HG03571 (cell line): ENCODE measurements at regions not wholly inside any gene's neighbourhood (a gene's known extent, or its start where the extent isn't known, plus 50 kb on each side); places are given as distances from the start of the nearest gene placed in this dataset.
A peak's percentile ranks its signal among the peaks of the same experiment; 100 is the strongest.

Source experiments
- ATAC-seq: cut with Tn5 transposase; IDR thresholded peaks from one replicate; pipeline ENCODE4 v1.9.1; 2021; ENCODE audit not compliant: unreplicated experiment

DNA sequence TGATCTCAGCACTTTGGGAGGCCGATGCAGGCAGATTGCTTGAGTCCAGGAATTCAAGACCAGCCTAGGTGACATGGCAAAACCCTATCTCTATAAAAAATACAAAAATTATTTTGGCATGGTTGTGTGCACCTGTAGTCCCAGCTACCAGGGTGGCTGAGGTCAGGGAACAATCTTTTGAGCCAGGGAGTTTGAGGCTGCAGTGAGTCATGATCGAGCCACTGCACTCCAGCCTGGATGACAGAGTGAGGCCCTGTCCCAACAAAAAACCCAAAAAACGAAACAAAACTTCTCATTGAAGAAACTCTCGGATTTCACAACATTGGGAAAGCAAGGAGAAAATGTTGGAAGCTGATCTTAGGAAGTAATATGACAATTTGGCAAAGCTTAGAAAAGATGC, 317.3 kb upstream of the MGAT5 start:
- no peak for ATAC-seq

DNA sequence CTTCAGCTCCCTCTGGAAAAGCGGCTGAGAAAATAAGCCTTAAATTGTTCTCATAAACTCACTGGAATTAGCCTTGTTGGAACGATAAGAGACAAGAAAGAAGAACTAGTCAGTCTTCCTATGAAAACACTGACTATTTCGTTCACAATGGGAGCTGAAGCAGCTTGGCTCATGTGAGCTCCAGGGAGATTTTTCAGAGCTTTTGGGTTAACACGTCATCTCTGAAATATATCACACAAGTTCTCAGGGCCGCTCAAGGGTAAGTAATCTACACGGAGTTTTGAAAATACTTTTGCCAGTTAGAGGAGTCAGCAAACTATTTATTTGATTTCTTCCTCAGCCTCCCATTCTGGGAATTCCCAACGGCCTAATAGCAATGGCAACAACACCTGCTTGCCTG, 316.2 kb upstream of the MGAT5 start:
- ATAC-seq: no peak

DNA sequence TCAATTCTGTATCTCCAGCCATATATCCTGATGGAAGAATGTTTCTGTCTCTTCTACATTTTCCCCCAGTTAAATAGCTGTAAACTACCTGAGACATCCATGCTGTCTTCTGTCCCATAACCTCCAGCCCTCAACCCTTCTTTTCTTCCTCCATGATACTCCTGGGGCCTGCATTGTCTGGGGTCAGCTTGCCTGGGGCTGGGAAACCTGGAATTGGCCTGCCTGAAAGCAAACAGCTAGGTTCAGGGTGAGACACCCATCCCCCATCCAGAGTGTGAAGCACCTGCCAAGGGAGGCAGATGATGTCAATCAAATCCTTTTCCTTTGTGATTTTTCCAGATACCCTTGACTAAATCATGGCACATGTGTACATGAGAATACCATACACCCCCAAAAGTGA, 313.7 kb upstream of the MGAT5 start:
- ATAC-seq: no peak

DNA sequence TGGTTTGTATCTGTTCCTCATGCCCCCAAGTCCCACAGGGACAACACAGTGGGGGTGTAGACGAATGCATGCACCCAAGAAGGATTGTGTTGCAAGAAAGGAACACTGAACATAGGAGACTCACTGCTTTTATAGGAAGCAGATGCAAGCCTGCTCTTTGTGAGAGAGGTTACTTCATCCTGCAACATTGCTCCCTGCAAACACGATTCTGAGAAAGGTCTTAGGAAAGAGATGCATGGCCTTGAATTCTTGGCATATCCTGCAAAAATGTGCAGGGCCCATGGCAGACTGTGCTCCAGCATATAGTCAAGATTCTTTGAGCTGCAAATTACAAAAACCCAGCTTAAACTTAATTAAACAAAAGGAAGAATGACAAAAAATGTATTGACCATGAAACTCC, 312.2 kb upstream of the MGAT5 start:
- no peak for ATAC-seq

DNA sequence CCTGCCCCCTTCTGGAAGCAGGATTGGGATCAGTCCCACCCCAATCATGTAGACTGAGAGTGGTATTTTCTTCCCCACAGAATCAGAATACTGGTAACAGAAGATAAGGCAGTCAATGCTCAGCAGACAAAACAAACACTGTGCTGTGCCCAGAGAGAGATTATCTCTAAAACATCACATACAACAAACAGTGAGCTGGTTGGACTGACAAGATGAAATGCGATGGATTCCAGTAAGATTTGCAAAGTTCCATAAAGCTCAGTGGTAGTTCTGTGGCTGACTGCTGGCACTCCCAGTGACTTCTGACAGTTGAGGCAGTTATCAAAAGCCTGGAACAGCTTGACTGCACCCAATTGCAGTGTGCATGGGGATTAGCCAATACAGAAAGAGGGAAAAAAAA, 311.5 kb upstream of the MGAT5 start:
- ATAC-seq: no peak

DNA sequence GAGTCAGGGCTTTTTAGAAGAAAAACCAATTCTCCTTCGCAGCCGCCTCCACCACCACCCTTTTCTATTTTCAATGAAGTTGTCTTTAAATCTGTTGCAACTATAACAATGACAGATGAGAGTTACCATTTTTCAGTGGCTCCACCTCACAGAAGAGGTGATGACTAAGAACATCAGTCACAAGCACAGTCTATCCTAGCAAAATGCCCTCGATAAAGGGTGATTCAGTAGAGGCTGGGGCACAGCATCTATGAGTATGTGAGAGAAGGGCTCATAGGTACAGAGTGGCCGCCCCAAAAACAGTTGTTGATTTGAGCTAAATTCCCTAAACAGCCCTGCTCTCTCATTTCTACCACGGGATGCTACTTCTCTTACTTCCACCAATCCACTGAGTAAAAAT, 310.8 kb upstream of the MGAT5 start:
- ATAC-seq: no peak

DNA sequence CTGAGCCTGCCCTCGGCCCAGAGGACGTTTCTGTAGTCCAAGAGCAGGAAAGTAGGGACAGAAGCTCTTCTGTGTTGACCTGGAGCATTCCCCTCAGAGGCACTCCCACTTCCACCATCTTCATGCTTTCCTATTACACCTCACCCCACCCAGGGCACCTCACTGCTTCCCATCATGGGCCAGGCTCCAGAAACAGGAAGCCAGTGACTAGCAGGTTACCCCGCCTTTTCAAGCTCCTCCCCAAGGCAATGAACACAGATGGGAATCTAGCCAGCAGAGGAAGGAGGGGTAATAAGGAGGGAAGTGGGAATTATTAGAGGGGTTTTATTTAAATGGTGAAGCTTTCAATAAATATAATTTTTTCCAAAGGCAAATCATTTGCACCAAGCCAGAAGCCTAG, 308.8 kb upstream of the MGAT5 start:
- ATAC-seq: no peak

DNA sequence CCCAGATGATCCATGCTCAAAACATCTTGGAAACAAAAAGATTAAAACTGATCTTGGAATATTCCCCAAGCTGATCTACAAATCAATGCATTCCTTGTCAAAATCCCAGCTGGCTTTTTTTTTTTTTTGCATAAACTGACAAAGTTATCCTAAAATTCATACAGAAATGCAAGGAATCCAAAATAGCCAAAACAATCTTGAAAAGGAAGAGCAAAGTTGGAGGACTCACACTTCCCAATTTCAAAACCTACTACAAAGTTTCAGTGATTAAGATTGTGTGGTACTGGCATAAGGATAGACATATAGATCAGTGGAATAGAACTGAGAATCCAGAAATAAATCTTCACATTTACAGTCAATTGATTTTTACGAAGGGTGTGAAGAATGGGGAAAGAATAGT, 306.8 kb upstream of the MGAT5 start:
- no peak for ATAC-seq

DNA sequence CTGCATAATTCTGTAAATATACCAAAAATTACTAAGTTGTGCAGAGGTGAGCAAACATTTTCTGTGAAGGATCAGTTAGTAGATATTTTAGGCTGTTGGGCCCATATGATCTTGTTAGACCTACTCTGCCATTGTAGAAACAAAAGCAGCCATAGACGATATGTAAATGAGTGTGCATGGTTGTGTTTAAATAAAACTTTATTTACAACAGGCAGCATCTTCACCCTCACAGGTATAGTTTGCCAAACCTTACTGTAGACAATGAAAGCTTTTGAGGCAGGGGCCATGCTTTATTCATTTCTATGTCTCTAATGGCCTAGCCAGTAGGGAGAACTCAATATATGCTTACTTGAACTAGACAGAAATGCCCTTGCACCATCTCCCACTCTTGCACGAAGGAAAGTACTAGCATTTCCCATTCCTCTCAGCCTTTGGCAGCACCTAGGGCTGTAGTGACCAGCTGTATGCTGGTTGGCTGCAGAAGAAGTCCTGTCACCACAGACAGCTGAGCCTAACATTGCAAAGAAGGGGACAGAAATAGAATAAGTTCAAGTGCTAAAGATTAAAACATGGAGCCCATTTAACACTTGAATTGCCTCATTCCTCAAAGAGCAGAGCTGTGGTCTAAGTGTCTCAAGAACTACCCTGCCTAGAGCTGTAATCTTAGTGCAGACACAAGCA, 305.1 kb upstream of the MGAT5 start:
- ATAC-seq: no peak

DNA sequence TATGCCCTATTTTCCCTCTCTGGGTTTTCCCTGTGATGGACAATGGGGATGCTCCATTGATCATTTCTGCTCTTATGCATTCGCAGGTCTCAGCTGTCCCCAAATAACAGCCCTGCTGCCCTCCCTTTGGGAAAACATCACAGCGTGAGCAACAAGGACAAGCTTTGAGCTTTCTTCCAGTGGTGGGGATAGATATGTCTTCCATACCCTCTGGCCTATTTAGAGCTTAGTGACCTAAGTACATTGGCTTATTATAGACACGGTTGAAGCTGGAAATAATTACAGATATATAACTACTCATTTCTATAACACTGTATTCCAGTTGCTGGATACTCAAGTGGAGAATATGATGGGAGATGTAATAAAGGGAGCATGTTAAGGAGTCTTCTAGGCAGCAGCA, 304.3 kb upstream of the MGAT5 start:
- no peak for ATAC-seq

DNA sequence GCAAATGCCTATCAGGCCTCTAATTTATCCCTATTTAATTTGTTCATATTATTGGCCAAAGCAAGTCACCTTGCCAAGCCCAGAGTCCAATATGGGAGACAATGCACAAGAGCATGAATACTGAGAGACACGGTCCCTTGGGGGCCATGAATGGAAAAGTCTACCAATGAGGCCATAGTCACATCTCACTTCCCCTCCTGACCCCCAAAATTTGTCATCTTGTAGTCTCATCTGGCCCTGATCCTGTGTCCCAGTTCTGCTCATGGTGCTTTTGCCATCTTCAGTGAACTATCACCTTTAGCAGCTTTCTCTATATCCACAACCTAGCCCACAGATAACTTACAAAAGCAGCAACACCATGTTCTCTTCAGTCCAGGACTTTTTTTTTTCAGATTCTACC, 302.7 kb upstream of the MGAT5 start:
- no peak for ATAC-seq

DNA sequence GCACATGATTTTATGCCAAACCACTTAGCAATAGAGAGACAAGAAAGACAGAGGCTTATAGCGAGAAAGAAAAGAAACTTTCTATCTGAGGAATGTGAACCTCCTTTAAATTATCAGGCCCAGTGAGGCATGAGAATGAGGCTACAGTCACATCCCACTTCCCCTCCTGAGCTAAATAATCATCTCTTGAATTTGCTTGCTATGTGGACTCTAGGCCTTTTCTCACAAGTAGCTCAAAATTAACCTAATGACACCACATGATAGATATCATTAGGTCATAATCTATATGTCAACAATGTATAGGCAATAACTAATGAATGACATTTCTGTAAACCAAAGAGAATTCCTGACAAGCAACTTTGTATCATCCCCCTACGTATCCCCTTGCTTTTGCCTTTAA, 301.5 kb upstream of the MGAT5 start:
- peak; percentile 45 for ATAC-seq

DNA sequence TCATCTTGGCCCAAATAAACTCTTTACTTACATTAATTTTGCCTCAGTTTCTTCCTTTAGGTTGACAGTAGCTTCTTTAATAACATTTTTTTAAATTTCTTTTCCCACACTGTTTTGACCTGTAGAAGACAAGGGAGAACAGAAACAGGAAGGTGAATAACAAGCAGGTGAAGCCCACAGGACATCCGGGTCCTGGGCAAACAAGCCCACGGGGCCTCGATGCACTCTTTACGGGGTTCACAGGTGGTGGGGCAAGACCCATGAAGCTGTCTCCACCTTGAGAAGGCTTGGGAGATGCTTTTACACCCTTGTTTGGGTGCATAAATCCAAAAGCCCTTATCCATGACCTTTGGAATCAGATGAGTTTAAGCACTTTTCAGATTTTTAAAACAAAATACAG, 301.0 kb upstream of the MGAT5 start:
- peak; percentile 1 for ATAC-seq

DNA sequence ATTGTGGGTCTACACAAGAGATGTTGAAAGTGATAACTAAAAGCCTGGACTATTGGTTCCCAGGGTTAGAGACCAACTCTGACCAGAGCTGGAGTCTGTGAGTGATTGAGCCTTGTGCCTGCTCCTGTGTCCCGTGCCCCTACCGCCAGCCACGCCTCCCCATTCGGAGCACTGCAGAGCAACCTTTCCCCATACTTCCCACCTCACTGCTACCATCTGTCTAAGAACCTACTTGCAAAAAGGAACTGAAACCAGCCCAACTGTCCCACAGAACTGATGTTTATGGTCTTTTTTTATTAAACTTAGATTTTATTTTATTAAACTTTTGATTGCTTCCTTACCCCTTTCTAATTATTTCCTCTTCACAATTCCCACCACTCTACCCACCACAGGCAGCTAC, 300.3 kb upstream of the MGAT5 start:
- peak; percentile 69 for ATAC-seq

DNA sequence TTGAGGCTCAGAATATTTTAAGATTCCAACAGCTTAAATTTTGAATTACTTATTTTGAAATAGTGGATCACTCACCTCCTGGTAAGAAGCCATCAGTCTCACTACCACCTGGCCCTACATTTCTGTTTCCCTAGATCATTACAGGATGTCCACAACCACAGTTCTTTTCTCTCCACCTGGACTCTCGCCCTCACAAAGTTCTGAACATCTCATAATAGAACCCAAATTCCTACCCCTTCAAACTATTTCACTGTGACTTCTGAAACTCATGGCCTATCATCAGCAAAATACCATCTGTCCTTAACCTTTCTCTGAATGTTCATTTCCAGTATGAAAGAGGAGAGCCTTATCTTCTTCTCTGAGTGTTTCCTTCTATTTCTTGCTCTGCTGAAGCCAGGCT, 299.2 kb upstream of the MGAT5 start:
- no peak for ATAC-seq

DNA sequence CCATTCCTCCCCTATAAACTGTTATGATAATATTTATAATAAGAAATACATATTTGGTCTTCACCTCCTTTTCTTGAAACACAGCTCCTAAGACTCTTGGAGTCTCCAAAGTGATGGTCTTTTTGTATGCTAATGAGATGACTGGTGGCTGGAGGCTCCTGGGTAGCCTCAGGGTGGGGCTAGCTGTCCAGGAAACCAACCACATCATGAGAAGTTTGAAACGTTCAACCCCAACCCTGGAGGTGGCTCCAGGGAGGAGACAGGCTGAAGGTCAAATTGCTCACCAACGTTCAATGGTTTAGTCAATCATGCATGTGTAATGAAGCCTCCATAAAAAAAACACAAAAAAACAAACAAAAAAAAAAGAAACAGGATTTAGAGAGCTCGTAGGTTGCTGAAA, 298.7 kb upstream of the MGAT5 start:
- no peak for ATAC-seq

DNA sequence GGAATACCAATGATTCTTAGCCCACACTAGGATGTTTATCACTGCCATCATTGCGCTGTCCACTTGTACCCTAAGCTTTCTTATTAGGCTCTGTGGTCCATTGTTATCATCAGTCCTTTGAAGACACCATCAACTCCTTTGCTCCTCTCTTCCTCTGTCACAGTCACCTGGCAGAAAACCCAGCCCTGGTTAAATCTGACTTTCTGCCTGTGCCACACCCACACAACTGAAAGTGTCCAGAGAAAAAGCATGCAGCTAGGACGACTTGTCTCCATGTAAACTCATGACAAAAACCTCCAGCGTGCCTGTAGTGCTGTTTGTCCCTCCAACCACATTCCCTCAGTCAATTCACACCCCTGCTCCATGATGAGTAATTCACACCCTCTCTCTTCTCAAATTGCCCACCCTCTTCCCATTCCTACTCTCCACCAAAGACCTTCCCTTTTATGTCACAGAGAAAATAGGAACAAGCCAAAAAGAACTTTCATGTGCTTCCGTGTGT, 297.4 kb upstream of the MGAT5 start:
- no peak for ATAC-seq

DNA sequence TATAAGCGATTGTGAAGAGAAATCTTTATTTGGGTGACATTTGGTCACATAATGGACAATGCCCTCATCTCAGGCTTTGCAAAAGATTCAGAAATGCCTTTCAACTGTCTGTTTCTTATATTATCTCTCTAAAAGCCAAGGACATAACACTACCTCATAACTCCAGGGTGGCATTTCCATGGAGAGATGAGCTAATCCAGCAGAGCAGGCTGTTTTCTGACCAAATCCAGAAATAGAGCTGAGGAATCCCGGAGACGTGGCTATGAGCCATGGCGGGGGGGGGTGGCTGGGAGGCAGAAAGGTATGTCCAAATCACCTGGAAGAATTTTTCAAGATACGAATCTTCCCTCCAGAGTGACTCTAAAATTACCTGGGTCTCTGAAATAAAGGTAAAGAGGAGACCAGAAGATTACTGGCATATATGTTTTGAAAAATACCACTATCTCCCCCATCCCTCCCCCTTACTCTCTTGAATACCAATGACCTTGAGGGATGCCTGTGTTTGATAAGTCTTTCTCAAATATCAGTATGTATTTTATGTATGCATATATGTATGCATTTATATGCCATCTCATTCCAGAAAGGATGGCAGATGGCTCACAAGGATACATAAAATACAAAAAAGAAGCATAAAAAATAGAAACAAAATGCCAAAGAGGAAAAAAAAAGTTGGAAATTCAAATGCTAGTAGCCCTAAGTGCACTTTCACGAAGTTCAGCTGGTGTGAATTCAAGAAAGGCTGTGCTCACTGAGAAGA, 296.0 kb upstream of the MGAT5 start:
- ATAC-seq: no peak

DNA sequence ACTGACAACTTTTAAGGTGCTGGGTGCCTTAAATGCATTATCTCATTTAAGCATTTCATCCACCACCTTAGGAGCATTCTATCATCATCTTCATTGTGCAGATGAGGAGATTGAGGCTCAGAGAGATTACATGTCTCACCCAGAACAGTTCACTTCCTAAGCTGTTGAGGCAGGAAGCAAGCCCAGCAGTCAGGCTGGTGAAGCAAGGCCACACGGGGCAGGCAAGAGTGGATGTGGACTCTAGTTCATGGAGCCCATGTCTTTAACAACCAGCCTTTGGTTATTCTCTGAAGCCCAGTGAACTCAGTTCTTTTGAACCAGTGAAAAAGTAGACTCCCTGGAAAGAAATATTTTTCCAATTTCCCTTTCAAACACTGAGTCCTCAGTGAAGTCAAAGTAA, 294.8 kb upstream of the MGAT5 start:
- ATAC-seq: no peak

DNA sequence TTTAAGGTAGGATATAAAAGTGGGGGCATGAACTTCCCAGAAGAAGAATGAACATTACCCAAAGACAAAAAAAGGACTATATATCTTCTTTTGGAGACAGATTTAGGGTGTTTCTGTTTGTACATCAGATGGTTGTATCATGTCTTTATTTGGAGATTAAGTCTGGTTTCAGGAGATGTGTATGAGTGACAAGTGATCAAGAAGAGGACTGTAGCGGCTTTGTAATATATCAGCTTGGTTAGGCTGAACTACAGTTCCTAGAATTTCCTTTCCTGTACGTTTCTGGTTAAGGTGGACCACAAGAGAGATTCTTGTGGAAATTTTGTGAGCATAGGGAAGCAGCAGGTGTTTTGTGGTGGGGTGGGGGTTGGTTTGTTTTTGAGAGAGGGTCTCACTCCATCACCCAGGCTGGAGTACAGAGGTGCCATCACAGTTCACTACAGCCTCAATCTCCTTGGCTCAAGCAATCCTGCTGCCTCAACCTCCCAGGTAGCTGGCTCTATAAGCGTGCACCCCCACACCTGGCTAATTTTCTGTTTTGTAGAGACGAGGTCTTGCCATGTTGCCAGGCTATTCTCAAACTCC, 287.1 kb upstream of the MGAT5 start:
- no peak for ATAC-seq

DNA sequence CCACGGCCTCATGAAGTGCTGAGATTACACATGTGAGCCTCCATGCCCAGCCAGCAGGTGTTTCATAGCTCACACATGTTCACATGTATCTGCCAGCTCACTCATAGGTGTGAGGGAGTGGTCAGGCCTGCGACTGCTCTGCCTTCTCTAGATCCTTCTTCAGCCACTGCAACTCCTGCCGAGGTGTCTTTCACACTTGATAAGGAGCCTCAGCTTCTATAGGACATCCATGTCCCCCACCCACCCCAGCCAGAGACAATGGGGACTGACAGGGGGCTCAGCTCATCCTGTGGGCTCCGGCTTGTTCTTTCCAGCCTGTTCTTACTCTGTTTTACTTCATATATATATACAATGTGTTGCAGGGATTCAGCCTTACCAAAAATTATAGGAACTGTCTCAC, 286.5 kb upstream of the MGAT5 start:
- no peak for ATAC-seq

DNA sequence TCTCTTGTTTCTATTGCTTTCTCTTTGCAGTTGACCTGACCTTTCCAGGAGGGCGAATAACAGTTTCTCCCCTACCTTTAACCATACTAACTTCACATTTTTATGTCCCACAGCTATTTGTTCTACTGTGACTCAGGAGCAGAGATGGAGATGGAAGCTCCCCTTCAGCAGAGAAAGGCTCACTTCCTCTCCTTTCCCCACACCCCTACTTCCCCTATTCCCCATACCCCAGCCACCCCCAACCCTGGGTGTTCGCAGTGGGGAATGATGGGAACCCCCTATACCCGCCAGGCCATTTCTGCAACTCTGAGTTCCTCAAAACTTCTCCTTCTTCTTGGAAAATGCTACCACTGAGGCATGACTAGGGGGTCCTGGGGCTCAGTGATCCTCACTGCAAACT, 285.4 kb upstream of the MGAT5 start:
- ATAC-seq: no peak
